HEK293 (cell line): ENCODE measurements at regions not wholly inside any gene's neighbourhood (a gene's known extent, or its start where the extent isn't known, plus 50 kb on each side); places are given as distances from the start of the nearest gene placed in this dataset.

Source experiments
- CTCF ChIA-PET: fragments of 350-600 bp; formaldehyde crosslinking; extraction: SDS; loops from one replicate; lab custom pipeline; 2021; ENCODE audit warnings: antibody characterized with exemption; lab: Yijun Ruan, JAX
- POLR2A ChIA-PET: fragments of 300-600 bp; formaldehyde crosslinking; extraction: SDS; loops from one replicate; lab custom pipeline; 2020; ENCODE audit warnings: antibody characterized with exemption, inconsistent platforms; lab: Yijun Ruan, JAX
- H3K27ac ChIP-seq: fragments of 200-500 bp; sonication (Bioruptor generic); 2 replicates; pipeline ENCODE4 v1.5.1; 2014; ENCODE audit warnings: low read depth, low read length, control low read depth, inconsistent platforms; ENCODE audit errors: extremely low read depth
- H3K36me3 ChIP-seq, 2 experiments: fragments of 200-500 bp in 1 of 2; sonication (Bioruptor generic) in 1 of 2; 1 replicate in 1 of 2; 2 replicates in 1 of 2; pipeline ENCODE4 v1.5.1; 2014 to 2017; ENCODE audit warnings: inconsistent platforms in 2 of 2, low read length in 2 of 2; ENCODE audit not compliant: control insufficient read depth in 2 of 2, insufficient read depth in 1 of 2
- H3K4me1 ChIP-seq: fragments of 200-500 bp; sonication (Bioruptor generic); 2 replicates; pipeline ENCODE4 v1.5.1; 2014; ENCODE audit warnings: mild to moderate bottlenecking, low read length, inconsistent platforms; ENCODE audit not compliant: control insufficient read depth, insufficient read depth
- H3K4me3 ChIP-seq: 2 replicates; pipeline ENCODE4 v1.5.1; 2011; ENCODE audit warnings: low read depth, mild to moderate bottlenecking, control low read depth, low read length, moderate library complexity
- H3K9me3 ChIP-seq: fragments of 200-500 bp; sonication (Bioruptor generic); 2 replicates; pipeline ENCODE4 v1.5.1; 2014; ENCODE audit warnings: low read depth, low read length, inconsistent platforms; ENCODE audit not compliant: control insufficient read depth, insufficient read depth
- MEIS1 ChIP-seq: sonication (generic); formaldehyde crosslinking; IDR thresholded peaks from 2 replicates; pipeline ENCODE4 v1.8.1; 2022; ENCODE audit warnings: missing genetic modification reagents, mild to moderate bottlenecking, borderline replicate concordance
- SCRT1 ChIP-seq: fragments of 450-650 bp; formaldehyde crosslinking; IDR thresholded peaks from 2 replicates; pipeline ENCODE4 v1.5.1; 2016; ENCODE audit warnings: missing biosample characterization, missing genetic modification characterization, borderline replicate concordance
- ZBTB1 ChIP-seq: fragments of 450-650 bp; formaldehyde crosslinking; IDR thresholded peaks from 2 replicates; pipeline ENCODE4 v1.5.1; 2016; ENCODE audit warnings: missing biosample characterization, missing genetic modification characterization
- ZNF112 ChIP-seq: fragments of 450-650 bp; formaldehyde crosslinking; IDR thresholded peaks from 2 replicates; pipeline ENCODE4 v1.5.0; 2017; ENCODE audit warnings: missing biosample characterization, missing genetic modification characterization
- ZNF121 ChIP-seq: fragments of 450-650 bp; formaldehyde crosslinking; IDR thresholded peaks from 2 replicates; pipeline ENCODE4 v1.5.1; 2016; ENCODE audit warnings: missing biosample characterization, missing genetic modification characterization
- ZNF133 ChIP-seq: fragments of 450-650 bp; formaldehyde crosslinking; IDR thresholded peaks from 2 replicates; pipeline ENCODE4 v1.5.1; 2016; ENCODE audit warnings: missing biosample characterization, missing genetic modification characterization
- ZNF16 ChIP-seq: fragments of 450-650 bp; formaldehyde crosslinking; IDR thresholded peaks from 2 replicates; pipeline ENCODE4 v1.5.1; 2016; ENCODE audit warnings: low read depth, missing biosample characterization, missing genetic modification characterization
- ZNF174 ChIP-seq: fragments of 450-650 bp; formaldehyde crosslinking; IDR thresholded peaks from 2 replicates; pipeline ENCODE4 v1.5.0; 2017; ENCODE audit warnings: missing biosample characterization, mild to moderate bottlenecking, missing genetic modification characterization
- ZNF202 ChIP-seq: fragments of 450-650 bp; formaldehyde crosslinking; IDR thresholded peaks from 2 replicates; pipeline ENCODE4 v1.5.1; 2016; ENCODE audit warnings: missing biosample characterization, missing genetic modification characterization, borderline replicate concordance
- ZNF214 ChIP-seq: fragments of 450-650 bp; formaldehyde crosslinking; IDR thresholded peaks from 2 replicates; pipeline ENCODE4 v1.5.1; 2017; ENCODE audit warnings: missing biosample characterization, mild to moderate bottlenecking, missing genetic modification characterization, borderline replicate concordance
- ZNF239 ChIP-seq: fragments of 450-650 bp; formaldehyde crosslinking; IDR thresholded peaks from 2 replicates; pipeline ENCODE4 v1.5.1; 2016; ENCODE audit warnings: missing biosample characterization, missing genetic modification characterization
- ZNF280C ChIP-seq: fragments of 450-650 bp; formaldehyde crosslinking; IDR thresholded peaks from 2 replicates; pipeline ENCODE4 v1.5.1; 2016; ENCODE audit warnings: missing biosample characterization, missing genetic modification characterization
- ZNF404 ChIP-seq: fragments of 450-650 bp; formaldehyde crosslinking; IDR thresholded peaks from 2 replicates; pipeline ENCODE4 v1.5.1; 2017; ENCODE audit warnings: missing biosample characterization, missing genetic modification characterization
- ZNF530 ChIP-seq: fragments of 450-650 bp; formaldehyde crosslinking; IDR thresholded peaks from 2 replicates; pipeline ENCODE4 v1.5.1; 2016; ENCODE audit warnings: low read depth, missing biosample characterization, missing genetic modification characterization
- ZNF626 ChIP-seq: fragments of 450-650 bp; sonication (Bioruptor Pico); formaldehyde crosslinking; IDR thresholded peaks from 2 replicates; pipeline ENCODE4 v1.5.1; 2018; ENCODE audit warnings: missing biosample characterization, missing genetic modification characterization, inconsistent platforms
- ZSCAN23 ChIP-seq: fragments of 450-650 bp; formaldehyde crosslinking; IDR thresholded peaks from 2 replicates; pipeline ENCODE4 v1.5.1; 2016; ENCODE audit warnings: missing biosample characterization, missing genetic modification characterization
- TF ChIP-seq, protein P1 (sequence below): fragments of 450-650 bp; formaldehyde crosslinking; IDR thresholded peaks from 2 replicates; pipeline ENCODE4 v1.5.1; 2016; ENCODE audit warnings: missing biosample characterization, missing genetic modification characterization
- TF ChIP-seq, protein P2 (sequence below): fragments of 450-650 bp; formaldehyde crosslinking; IDR thresholded peaks from 2 replicates; pipeline ENCODE4 v1.5.1; 2016; ENCODE audit warnings: missing biosample characterization, missing genetic modification characterization
- TF ChIP-seq, protein P3 (sequence below): fragments of 450-650 bp; formaldehyde crosslinking; IDR thresholded peaks from 2 replicates; pipeline ENCODE4 v1.5.1; 2016; ENCODE audit warnings: missing biosample characterization, missing genetic modification characterization

- no peak for TF ChIP-seq MEIS1 (CRISPR knock-in tag)
- no peak for TF ChIP-seq ZSCAN23
- TF ChIP-seq ZNF112 (tag by site-specific recombination): no peak
- TF ChIP-seq ZNF530 (tag by site-specific recombination): no peak
- no peak for TF ChIP-seq ZNF202 (tag by site-specific recombination)
- TF ChIP-seq ZNF626: no peak
- TF ChIP-seq ZNF280C (tag by site-specific recombination): no peak
- TF ChIP-seq ZNF239 (tag by site-specific recombination): no peak
- TF ChIP-seq, protein P1, sequence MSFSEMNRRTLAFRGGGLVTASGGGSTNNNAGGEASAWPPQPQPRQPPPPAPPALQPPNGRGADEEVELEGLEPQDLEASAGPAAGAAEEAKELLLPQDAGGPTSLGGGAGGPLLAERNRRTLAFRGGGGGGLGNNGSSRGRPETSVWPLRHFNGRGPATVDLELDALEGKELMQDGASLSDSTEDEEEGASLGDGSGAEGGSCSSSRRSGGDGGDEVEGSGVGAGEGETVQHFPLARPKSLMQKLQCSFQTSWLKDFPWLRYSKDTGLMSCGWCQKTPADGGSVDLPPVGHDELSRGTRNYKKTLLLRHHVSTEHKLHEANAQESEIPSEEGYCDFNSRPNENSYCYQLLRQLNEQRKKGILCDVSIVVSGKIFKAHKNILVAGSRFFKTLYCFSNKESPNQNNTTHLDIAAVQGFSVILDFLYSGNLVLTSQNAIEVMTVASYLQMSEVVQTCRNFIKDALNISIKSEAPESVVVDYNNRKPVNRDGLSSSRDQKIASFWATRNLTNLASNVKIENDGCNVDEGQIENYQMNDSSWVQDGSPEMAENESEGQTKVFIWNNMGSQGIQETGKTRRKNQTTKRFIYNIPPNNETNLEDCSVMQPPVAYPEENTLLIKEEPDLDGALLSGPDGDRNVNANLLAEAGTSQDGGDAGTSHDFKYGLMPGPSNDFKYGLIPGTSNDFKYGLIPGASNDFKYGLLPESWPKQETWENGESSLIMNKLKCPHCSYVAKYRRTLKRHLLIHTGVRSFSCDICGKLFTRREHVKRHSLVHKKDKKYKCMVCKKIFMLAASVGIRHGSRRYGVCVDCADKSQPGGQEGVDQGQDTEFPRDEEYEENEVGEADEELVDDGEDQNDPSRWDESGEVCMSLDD (tag by site-specific recombination): no peak
- TF ChIP-seq ZNF121 (tag by site-specific recombination): no peak
- TF ChIP-seq, protein P2, sequence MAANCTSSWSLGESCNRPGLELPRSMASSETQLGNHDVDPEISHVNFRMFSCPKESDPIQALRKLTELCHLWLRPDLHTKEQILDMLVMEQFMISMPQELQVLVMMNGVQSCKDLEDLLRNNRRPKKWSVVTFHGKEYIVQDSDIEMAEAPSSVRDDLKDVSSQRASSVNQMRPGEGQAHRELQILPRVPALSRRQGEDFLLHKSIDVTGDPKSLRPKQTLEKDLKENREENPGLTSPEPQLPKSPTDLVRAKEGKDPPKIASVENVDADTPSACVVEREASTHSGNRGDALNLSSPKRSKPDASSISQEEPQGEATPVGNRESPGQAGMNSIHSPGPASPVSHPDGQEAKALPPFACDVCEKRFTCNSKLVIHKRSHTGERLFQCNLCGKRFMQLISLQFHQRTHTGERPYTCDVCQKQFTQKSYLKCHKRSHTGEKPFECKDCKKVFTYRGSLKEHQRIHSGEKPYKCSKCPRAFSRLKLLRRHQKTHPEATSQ (tag by site-specific recombination): no peak
- TF ChIP-seq, protein P3, sequence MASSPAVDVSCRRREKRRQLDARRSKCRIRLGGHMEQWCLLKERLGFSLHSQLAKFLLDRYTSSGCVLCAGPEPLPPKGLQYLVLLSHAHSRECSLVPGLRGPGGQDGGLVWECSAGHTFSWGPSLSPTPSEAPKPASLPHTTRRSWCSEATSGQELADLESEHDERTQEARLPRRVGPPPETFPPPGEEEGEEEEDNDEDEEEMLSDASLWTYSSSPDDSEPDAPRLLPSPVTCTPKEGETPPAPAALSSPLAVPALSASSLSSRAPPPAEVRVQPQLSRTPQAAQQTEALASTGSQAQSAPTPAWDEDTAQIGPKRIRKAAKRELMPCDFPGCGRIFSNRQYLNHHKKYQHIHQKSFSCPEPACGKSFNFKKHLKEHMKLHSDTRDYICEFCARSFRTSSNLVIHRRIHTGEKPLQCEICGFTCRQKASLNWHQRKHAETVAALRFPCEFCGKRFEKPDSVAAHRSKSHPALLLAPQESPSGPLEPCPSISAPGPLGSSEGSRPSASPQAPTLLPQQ (tag by site-specific recombination): no peak
- TF ChIP-seq ZNF174 (tag by site-specific recombination): no peak
- TF ChIP-seq SCRT1: no peak
- TF ChIP-seq ZNF404 (tag by site-specific recombination): no peak
- no peak for TF ChIP-seq ZNF133 (tag by site-specific recombination)
- TF ChIP-seq, all 188 proteins: peak for 0
- no peak overlapping the region for H3K27ac ChIP-seq
- ChIA-PET CTCF (interaction anchor here (0.6 kb wide), 1 partner anchor 540 kb away, joined by 3 read pairs; no protein-coding TSS in a partner anchor), POLR2A (no interaction called here)
- no peaks in the 10 kb centered on the region for H3K36me3 ChIP-seq
- H3K4me3 ChIP-seq: no peak overlapping the region
- no peaks in the 10 kb centered on the region for H3K9me3 ChIP-seq
- no peaks in the 10 kb centered on the region for H3K4me1 ChIP-seq
These were observed 53.7 kb upstream of the SMIM15 start for GRCh38 chr5:61215996-61216395.

GRCh38 chr5:61216741-61217140 lies 54.5 kb upstream of the SMIM15 start:
- CTCF ChIA-PET: interaction anchor here (0.5 to 0.6 kb wide), 2 partner anchors 456 to 540 kb away, joined by 3 read pairs; no protein-coding TSS in a partner anchor
- no peaks in the 10 kb centered on the region for H3K4me1 ChIP-seq
- TF ChIP-seq ZNF16 (tag by site-specific recombination) (no peak), ZNF214 (no peak), ZBTB1 (tag by site-specific recombination) (no peak)
- TF ChIP-seq, all 188 proteins: peak for 0
- no peak overlapping the region for H3K4me3 ChIP-seq
- no peaks in the 10 kb centered on the region for H3K36me3 ChIP-seq
- POLR2A ChIA-PET: no interaction called here
- H3K9me3 ChIP-seq: no peaks in the 10 kb centered on the region
- H3K27ac ChIP-seq: no peak overlapping the region
